ENCODE measurements at regions not wholly inside any gene's neighbourhood (a gene's known extent, or its start where the extent isn't known, plus 50 kb on each side); places are given as distances from the start of the nearest gene placed in this dataset.

- H2AFZ ChIP-seq (ENCODE audit: low read depth), result no peak overlapping the region
- POLR2A ChIA-PET, result no interaction called here
- H3K9me3 ChIP-seq, result no peaks in the 10 kb centered on the region
- WGBS (ENCODE audit: low lambda C conversion rate), result 2% methylated on average over 1 of the region's 1 CpG
- no peak for TF ChIP-seq CHD2 (IDR thresholded peaks at IDR 0.05; ENCODE audit: low read length, partially characterized antibody)
- H4K20me1 ChIP-seq (ENCODE audit: insufficient read depth), result no peaks in the 10 kb centered on the region
- no peaks in the 10 kb centered on the region for H3K4me1 ChIP-seq (ENCODE audit: control insufficient read depth in 1 of 2, insufficient read depth in 2 of 2, low read depth in 1 of 2, low read length in 1 of 2)
- H3K4me3 ChIP-seq (ENCODE audit: low read depth in 2 of 2, low read length in 1 of 2), result no peak overlapping the region
- no peak overlapping the region for H3K4me2 ChIP-seq
- H3K79me2 ChIP-seq (ENCODE audit: insufficient read depth), result no peaks in the 10 kb centered on the region
- no peak overlapping the region for H3K9ac ChIP-seq
- no peaks in the 10 kb centered on the region for H3K36me3 ChIP-seq (replicated peaks in 1 of 2; ENCODE audit: control insufficient read depth in 1 of 2, insufficient read depth in 2 of 2, low read length in 1 of 2)
- H3K27ac ChIP-seq (ENCODE audit: low read depth in 2 of 2, low read length in 1 of 2), result no peak overlapping the region
- no peaks in the 10 kb centered on the region for H3K9me2 ChIP-seq
- no peaks in the 10 kb centered on the region for H3F3A ChIP-seq (replicated peaks; ENCODE audit: insufficient read depth)
- no peak for DNase-seq
- H3K27me3 ChIP-seq (ENCODE audit: insufficient read depth), result no peaks in the 10 kb centered on the region
- CTCF ChIA-PET, result interaction anchor here (1.8 to 1.9 kb wide), 2 partner anchors 11 to 1321 kb away, joined by 5 to 9 read pairs; no protein-coding TSS in a partner anchor
These were observed 938.3 kb upstream of the CRIM1 start for GRCh38 chr2:35417293-35417692.

GRCh38 chr2:35416391-35417140, 939.0 kb upstream of the CRIM1 start:
- DNase-seq, result no peak
- POLR2A ChIA-PET, result no interaction called here

More at GRCh38 chr2:35416391-35417140, 939.0 kb upstream of the CRIM1 start:
- TF ChIP-seq, protein P1, sequence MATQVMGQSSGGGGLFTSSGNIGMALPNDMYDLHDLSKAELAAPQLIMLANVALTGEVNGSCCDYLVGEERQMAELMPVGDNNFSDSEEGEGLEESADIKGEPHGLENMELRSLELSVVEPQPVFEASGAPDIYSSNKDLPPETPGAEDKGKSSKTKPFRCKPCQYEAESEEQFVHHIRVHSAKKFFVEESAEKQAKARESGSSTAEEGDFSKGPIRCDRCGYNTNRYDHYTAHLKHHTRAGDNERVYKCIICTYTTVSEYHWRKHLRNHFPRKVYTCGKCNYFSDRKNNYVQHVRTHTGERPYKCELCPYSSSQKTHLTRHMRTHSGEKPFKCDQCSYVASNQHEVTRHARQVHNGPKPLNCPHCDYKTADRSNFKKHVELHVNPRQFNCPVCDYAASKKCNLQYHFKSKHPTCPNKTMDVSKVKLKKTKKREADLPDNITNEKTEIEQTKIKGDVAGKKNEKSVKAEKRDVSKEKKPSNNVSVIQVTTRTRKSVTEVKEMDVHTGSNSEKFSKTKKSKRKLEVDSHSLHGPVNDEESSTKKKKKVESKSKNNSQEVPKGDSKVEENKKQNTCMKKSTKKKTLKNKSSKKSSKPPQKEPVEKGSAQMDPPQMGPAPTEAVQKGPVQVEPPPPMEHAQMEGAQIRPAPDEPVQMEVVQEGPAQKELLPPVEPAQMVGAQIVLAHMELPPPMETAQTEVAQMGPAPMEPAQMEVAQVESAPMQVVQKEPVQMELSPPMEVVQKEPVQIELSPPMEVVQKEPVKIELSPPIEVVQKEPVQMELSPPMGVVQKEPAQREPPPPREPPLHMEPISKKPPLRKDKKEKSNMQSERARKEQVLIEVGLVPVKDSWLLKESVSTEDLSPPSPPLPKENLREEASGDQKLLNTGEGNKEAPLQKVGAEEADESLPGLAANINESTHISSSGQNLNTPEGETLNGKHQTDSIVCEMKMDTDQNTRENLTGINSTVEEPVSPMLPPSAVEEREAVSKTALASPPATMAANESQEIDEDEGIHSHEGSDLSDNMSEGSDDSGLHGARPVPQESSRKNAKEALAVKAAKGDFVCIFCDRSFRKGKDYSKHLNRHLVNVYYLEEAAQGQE (IDR thresholded peaks at IDR 0.05; ENCODE audit: low read depth, low read length), result no peak
- TF ChIP-seq EZH2phosphoT487 (IDR thresholded peaks at IDR 0.05; ENCODE audit: borderline replicate concordance, low read depth) (no peak), RAD21 (IDR thresholded peaks at IDR 0.05; ENCODE audit: low read length) (no peak), EP300 (IDR thresholded peaks at IDR 0.05; ENCODE audit: borderline replicate concordance in 1 of 2, low read depth in 1 of 2, low read length in 1 of 2) (no peak), SIN3A (IDR thresholded peaks at IDR 0.05; ENCODE audit: borderline replicate concordance, low read depth, low read length) (no peak), MXI1 (IDR thresholded peaks at IDR 0.05; ENCODE audit: low read depth, low read length) (no peak), ELF1 (IDR thresholded peaks at IDR 0.05) (no peak), FOXJ3 (CRISPR knock-in tag; IDR thresholded peaks at IDR 0.05) (no peak), MEF2A (IDR thresholded peaks at IDR 0.05; ENCODE audit: borderline replicate concordance, low read depth) (no peak), TEAD4 (IDR thresholded peaks at IDR 0.05; ENCODE audit: borderline replicate concordance, insufficient read depth) (no peak), YY1 (IDR thresholded peaks at IDR 0.05; ENCODE audit: low read depth) (no peak), JUND (IDR thresholded peaks at IDR 0.05) (no peak), RXRA (IDR thresholded peaks at IDR 0.05; ENCODE audit: borderline replicate concordance, low read depth) (no peak)
- TF ChIP-seq, protein P2, sequence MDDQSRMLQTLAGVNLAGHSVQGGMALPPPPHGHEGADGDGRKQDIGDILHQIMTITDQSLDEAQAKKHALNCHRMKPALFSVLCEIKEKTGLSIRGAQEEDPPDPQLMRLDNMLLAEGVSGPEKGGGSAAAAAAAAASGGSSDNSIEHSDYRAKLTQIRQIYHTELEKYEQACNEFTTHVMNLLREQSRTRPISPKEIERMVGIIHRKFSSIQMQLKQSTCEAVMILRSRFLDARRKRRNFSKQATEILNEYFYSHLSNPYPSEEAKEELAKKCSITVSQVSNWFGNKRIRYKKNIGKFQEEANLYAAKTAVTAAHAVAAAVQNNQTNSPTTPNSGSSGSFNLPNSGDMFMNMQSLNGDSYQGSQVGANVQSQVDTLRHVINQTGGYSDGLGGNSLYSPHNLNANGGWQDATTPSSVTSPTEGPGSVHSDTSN (IDR thresholded peaks at IDR 0.05), result no peak
- no peaks in the 10 kb centered on the region for H3K36me3 ChIP-seq (replicated peaks in 1 of 2; ENCODE audit: control insufficient read depth in 1 of 2, insufficient read depth in 2 of 2, low read length in 1 of 2)
- no peak overlapping the region for H3K4me2 ChIP-seq
- CTCF ChIA-PET, result interaction anchor here (1.8 to 2.4 kb wide), 3 partner anchors 12 to 1742 kb away, joined by 5 to 10 read pairs (median 9); no protein-coding TSS in a partner anchor
- no peaks in the 10 kb centered on the region for H3F3A ChIP-seq (replicated peaks; ENCODE audit: insufficient read depth)
- no peaks in the 10 kb centered on the region for H4K20me1 ChIP-seq (ENCODE audit: insufficient read depth)
- under 1% methylated on average over 2 of the region's 2 CpGs for WGBS (ENCODE audit: low lambda C conversion rate)
- H3K79me2 ChIP-seq (ENCODE audit: insufficient read depth), result no peaks in the 10 kb centered on the region
- no peaks in the 10 kb centered on the region for H3K9me3 ChIP-seq
- no peaks in the 10 kb centered on the region for H3K27me3 ChIP-seq (ENCODE audit: insufficient read depth)
- no peaks in the 10 kb centered on the region for H3K9me2 ChIP-seq
- no peak overlapping the region for H3K27ac ChIP-seq (ENCODE audit: low read depth in 2 of 2, low read length in 1 of 2)
- no peak overlapping the region for H3K9ac ChIP-seq
- H3K4me1 ChIP-seq (ENCODE audit: control insufficient read depth in 1 of 2, insufficient read depth in 2 of 2, low read depth in 1 of 2, low read length in 1 of 2), result no peaks in the 10 kb centered on the region
- no peak overlapping the region for H3K4me3 ChIP-seq (ENCODE audit: low read depth in 2 of 2, low read length in 1 of 2)
- no peak overlapping the region for H2AFZ ChIP-seq (ENCODE audit: low read depth)

Measured in SK-N-SH (cell line).